ENCODE measurements at regions not wholly inside any gene's neighbourhood (a gene's known extent, or its start where the extent isn't known, plus 50 kb on each side); places are given as distances from the start of the nearest gene placed in this dataset.

GRCh38 chr17:34825102-34825501 lies 136.2 kb downstream of the CCT6B start:
- TF ChIP-seq, protein P1, sequence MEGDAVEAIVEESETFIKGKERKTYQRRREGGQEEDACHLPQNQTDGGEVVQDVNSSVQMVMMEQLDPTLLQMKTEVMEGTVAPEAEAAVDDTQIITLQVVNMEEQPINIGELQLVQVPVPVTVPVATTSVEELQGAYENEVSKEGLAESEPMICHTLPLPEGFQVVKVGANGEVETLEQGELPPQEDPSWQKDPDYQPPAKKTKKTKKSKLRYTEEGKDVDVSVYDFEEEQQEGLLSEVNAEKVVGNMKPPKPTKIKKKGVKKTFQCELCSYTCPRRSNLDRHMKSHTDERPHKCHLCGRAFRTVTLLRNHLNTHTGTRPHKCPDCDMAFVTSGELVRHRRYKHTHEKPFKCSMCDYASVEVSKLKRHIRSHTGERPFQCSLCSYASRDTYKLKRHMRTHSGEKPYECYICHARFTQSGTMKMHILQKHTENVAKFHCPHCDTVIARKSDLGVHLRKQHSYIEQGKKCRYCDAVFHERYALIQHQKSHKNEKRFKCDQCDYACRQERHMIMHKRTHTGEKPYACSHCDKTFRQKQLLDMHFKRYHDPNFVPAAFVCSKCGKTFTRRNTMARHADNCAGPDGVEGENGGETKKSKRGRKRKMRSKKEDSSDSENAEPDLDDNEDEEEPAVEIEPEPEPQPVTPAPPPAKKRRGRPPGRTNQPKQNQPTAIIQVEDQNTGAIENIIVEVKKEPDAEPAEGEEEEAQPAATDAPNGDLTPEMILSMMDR (IDR thresholded peaks at IDR 0.05; ENCODE audit: poor library complexity, severe bottlenecking) = no peak
- no peak for TF ChIP-seq POLR2AphosphoS5 (IDR thresholded peaks at IDR 0.05)
- TF ChIP-seq EP300 (conservative IDR thresholded peaks at IDR 0.05; ENCODE audit: poor library complexity, severe bottlenecking) = no peak
- TF ChIP-seq RAD21 (conservative IDR thresholded peaks at IDR 0.05) = no peak
- no peak for TF ChIP-seq TAF1 (IDR thresholded peaks at IDR 0.05; ENCODE audit: low read depth)
- TF ChIP-seq, protein P2, sequence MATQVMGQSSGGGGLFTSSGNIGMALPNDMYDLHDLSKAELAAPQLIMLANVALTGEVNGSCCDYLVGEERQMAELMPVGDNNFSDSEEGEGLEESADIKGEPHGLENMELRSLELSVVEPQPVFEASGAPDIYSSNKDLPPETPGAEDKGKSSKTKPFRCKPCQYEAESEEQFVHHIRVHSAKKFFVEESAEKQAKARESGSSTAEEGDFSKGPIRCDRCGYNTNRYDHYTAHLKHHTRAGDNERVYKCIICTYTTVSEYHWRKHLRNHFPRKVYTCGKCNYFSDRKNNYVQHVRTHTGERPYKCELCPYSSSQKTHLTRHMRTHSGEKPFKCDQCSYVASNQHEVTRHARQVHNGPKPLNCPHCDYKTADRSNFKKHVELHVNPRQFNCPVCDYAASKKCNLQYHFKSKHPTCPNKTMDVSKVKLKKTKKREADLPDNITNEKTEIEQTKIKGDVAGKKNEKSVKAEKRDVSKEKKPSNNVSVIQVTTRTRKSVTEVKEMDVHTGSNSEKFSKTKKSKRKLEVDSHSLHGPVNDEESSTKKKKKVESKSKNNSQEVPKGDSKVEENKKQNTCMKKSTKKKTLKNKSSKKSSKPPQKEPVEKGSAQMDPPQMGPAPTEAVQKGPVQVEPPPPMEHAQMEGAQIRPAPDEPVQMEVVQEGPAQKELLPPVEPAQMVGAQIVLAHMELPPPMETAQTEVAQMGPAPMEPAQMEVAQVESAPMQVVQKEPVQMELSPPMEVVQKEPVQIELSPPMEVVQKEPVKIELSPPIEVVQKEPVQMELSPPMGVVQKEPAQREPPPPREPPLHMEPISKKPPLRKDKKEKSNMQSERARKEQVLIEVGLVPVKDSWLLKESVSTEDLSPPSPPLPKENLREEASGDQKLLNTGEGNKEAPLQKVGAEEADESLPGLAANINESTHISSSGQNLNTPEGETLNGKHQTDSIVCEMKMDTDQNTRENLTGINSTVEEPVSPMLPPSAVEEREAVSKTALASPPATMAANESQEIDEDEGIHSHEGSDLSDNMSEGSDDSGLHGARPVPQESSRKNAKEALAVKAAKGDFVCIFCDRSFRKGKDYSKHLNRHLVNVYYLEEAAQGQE (IDR thresholded peaks at IDR 0.05; ENCODE audit: borderline replicate concordance) = no peak
- TF ChIP-seq SMC3 (conservative IDR thresholded peaks at IDR 0.05; ENCODE audit: poor library complexity) = no peak

Measured in neural cell (in vitro differentiated cells).